ENCODE measurements at regions not wholly inside any gene's neighbourhood (a gene's known extent, or its start where the extent isn't known, plus 50 kb on each side); places are given as distances from the start of the nearest gene placed in this dataset.

DNA sequence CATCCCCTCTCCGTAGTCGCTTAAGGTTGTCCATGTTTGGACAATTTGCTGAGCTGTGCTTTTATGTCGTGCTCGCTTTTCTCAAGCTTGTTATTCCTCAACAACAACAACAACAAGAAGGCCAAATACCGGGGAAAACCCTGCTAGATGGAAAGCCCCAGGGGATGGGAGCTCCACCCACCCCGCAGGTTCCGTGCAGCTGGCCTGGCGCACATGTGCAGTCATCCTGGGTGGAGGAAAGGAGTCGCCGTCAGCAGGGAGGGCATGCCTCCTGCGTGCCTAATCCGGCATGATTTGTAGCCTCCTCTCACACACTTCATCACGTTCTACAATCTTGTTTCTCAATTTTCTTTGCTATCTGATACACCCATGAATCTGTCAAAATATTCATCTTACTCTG is 87.4 kb upstream of the SALL3 start:
- no peak for DNase-seq (ENCODE audit: low spot score, unreplicated experiment)
- Mint-ChIP-seq H3K4me3 (ENCODE audit: low read depth) (no peak overlapping the region), H3K36me3 (ENCODE audit: insufficient read depth) (peaks cover 2% of the 10 kb centered on the region), H3K4me1 (ENCODE audit: low read depth) (no peaks in the 10 kb centered on the region), H3K9me3 (ENCODE audit: low read depth) (peaks cover 19% of the 10 kb centered on the region), H3K27me3 (peaks cover 11% of the 10 kb centered on the region), H3K27ac (no peak overlapping the region)
- no peak for TF ChIP-seq CTCF (IDR thresholded peaks at IDR 0.05; ENCODE audit: unreplicated experiment)

DNA sequence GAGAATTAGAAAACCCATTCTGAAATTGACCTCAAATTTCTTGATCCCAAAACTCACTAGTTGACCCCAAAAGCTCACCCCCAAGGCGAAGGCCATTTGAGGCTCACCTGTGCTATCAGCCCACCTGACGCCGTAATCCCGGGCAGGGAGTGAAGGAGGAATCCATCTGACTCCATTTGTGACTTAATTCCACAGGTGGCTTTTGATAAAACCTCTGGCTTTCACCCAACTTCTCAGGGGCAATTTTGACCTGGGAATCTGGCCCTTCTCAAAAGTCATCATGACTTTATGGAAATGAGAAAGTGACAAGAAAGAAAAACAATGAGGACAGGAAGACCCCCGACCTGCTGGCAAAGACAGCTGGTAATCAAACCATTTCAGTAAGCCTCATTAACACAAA is 86.9 kb upstream of the SALL3 start:
- Mint-ChIP-seq H3K9me3 (ENCODE audit: low read depth) (peaks cover 15% of the 10 kb centered on the region), H3K4me3 (ENCODE audit: low read depth) (no peak overlapping the region), H3K4me1 (ENCODE audit: low read depth) (no peaks in the 10 kb centered on the region), H3K27me3 (peaks cover 11% of the 10 kb centered on the region), H3K27ac (no peak overlapping the region), H3K36me3 (ENCODE audit: insufficient read depth) (peaks cover 2% of the 10 kb centered on the region)
- DNase-seq (ENCODE audit: low spot score, unreplicated experiment), result no peak
- TF ChIP-seq CTCF (IDR thresholded peaks at IDR 0.05; ENCODE audit: unreplicated experiment), result no peak

GRCh38 chr18:78893281-78894032 is 86.2 kb upstream of the SALL3 start:
- DNase-seq (ENCODE audit: low spot score, unreplicated experiment), result no peak
- Mint-ChIP-seq H3K27ac (no peak overlapping the region), H3K36me3 (ENCODE audit: insufficient read depth) (peaks cover 2% of the 10 kb centered on the region), H3K9me3 (ENCODE audit: low read depth) (peaks cover 15% of the 10 kb centered on the region), H3K4me1 (ENCODE audit: low read depth) (no peaks in the 10 kb centered on the region), H3K4me3 (ENCODE audit: low read depth) (no peak overlapping the region), H3K27me3 (peaks cover 11% of the 10 kb centered on the region)
- TF ChIP-seq CTCF (IDR thresholded peaks at IDR 0.05; ENCODE audit: unreplicated experiment), result no peak

- Mint-ChIP-seq H3K36me3 (ENCODE audit: insufficient read depth) (peaks cover 2% of the 10 kb centered on the region), H3K27ac (no peak overlapping the region), H3K27me3 (peaks cover 11% of the 10 kb centered on the region), H3K4me3 (ENCODE audit: low read depth) (no peak overlapping the region), H3K4me1 (ENCODE audit: low read depth) (no peaks in the 10 kb centered on the region), H3K9me3 (ENCODE audit: low read depth) (peaks cover 14% of the 10 kb centered on the region)
- no peak for DNase-seq (ENCODE audit: low spot score, unreplicated experiment)
- no peak for TF ChIP-seq CTCF (IDR thresholded peaks at IDR 0.05; ENCODE audit: unreplicated experiment)
These were observed 85.6 kb upstream of the SALL3 start for GRCh38 chr18:78894033-78894305.

DNA sequence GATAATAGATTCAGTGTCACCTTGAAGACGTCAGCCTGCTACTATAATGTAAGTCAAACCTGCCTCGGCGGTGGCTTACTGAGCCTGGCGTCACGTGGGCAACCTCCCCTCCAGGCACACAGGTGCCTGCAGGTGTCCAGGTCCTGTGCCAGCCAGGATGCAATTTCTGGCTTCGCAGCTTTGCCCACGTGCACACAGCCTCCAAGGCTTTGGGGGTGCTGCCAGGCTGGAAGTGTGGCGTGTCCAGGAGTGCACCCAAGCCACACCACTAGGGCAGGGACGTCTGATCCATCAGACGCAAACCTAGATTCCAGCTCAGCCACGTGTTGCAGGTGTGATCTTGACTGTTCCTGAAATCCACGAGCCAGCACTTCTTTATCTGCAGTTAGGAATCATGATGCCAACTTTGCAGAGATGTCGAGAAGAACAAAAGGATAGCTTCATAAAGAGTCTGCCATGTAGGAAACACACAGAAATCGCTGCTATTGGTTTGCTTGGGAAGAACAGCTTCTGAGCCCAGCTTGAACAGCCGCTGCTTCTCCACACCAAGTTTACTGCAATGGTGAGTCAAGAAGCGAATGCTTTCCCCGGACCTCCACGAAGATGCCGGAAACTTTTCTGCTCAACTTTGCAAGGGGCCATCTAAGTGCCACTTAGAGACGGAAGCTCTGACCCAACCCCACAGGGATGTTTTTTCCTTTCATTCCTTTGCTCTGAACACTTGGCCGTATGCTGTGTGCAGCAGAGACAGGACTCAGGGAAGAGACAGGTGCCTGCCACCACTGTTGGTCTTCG is 84.2 kb upstream of the SALL3 start:
- Mint-ChIP-seq H3K9me3 (ENCODE audit: low read depth) (peaks cover 8% of the 10 kb centered on the region), H3K27ac (no peak overlapping the region), H3K4me1 (ENCODE audit: low read depth) (no peaks in the 10 kb centered on the region), H3K4me3 (ENCODE audit: low read depth) (no peak overlapping the region), H3K36me3 (ENCODE audit: insufficient read depth) (peaks cover 2% of the 10 kb centered on the region), H3K27me3 (peaks cover 11% of the 10 kb centered on the region)
- TF ChIP-seq CTCF (IDR thresholded peaks at IDR 0.05; ENCODE audit: unreplicated experiment), result no peak
- no peak for DNase-seq (ENCODE audit: low spot score, unreplicated experiment)
